Upper lobe of left lung (tissue), 4 donors: ENCODE measurements at regions not wholly inside any gene's neighbourhood (a gene's known extent, or its start where the extent isn't known, plus 50 kb on each side); places are given as distances from the start of the nearest gene placed in this dataset.

Experiments used
- CTCF ChIP-seq, 6 experiments: fragments of 450-650 bp in 4 of 6; fragments of 200-600 bp in 2 of 6; sonication (generic) in 2 of 6; IDR thresholded peaks; one replicate each; pipeline ENCODE4 v1.5.1; 2016 to 2019; ENCODE audit warnings: antibody characterized with exemption in 6 of 6
- EP300 ChIP-seq, 4 donors: sonication (generic); formaldehyde crosslinking; IDR thresholded peaks; one replicate each; pipeline ENCODE4 v1.5.1; 2017; ENCODE audit warnings: antibody characterized with exemption in 4 of 4, control low read depth in 2 of 4
- POLR2A ChIP-seq, 4 donors: fragments of 450-650 bp; IDR thresholded peaks; one replicate each; pipeline ENCODE4 v1.5.1; 2016 to 2017; ENCODE audit warnings: antibody characterized with exemption in 4 of 4, mild to moderate bottlenecking in 2 of 4
- POLR2AphosphoS5 ChIP-seq, 2 donors: sonication (generic); formaldehyde crosslinking; IDR thresholded peaks; one replicate each; pipeline ENCODE4 v1.5.1; 2017; ENCODE audit warnings: antibody characterized with exemption in 2 of 2

DNA sequence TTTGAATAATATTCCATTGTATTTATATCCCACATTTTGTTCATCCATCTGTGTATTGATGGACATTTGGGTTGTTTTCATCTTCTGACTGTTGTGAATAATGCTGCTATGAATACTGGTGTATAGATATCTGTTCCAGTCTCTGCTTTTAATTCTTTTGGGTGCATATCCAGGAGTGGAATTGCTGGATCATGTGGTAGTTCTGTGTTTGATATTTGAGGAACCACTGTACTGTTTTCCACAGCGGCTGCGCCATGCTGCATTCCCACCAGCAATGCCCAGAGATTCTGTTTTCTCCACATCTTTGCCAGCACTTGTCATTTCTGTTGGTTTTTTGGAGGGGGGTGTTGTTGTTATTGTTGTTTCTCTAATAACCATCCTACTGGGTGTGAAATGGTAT, 131.6 kb upstream of the KIF26B start:
- TF ChIP-seq CTCF (IDR thresholded peaks at IDR 0.05) (no peak), POLR2A (IDR thresholded peaks at IDR 0.05) (no peak), POLR2AphosphoS5 (IDR thresholded peaks at IDR 0.05) (no peak), EP300 (IDR thresholded peaks at IDR 0.05) (no peak)
